ENCODE measurements at regions not wholly inside any gene's neighbourhood (a gene's known extent, or its start where the extent isn't known, plus 50 kb on each side); places are given as distances from the start of the nearest gene placed in this dataset.

GRCh38 chr12:46585854-46586621, 213.5 kb upstream of the SLC38A2 start:
- no peaks in the 10 kb centered on the region for H3K36me3 ChIP-seq (ENCODE audit: control insufficient read depth, insufficient read depth, low read length)
- peak overlapping the region; percentile 77 for H4K5ac ChIP-seq (ENCODE audit: low read depth, low read length)
- ATAC-seq (ENCODE audit: low read depth) (peak; percentile 91), DNase-seq (peak; percentile 92)
- H3K4me1 ChIP-seq (ENCODE audit: control insufficient read depth, insufficient read depth, low read length), result peaks cover 7% of the 10 kb centered on the region
- no TSS peak for BruUV-seq (replicated peaks)
- peak overlapping the region; percentile 91 for H2BK5ac ChIP-seq (ENCODE audit: low read depth, low read length, poor library complexity, severe bottlenecking)
- in situ Hi-C loops (cut with MboI; ENCODE audit: low sequenced_read_pairs), result no loop called here
- ChIA-PET CTCF (no interaction called here), POLR2A (ENCODE audit: unreplicated experiment) (no interaction called here)
- H3K9ac ChIP-seq (ENCODE audit: low read depth, low read length), result 0 out of 2 replicates have a peak overlapping the region, but pooled peaks have one; percentile 39
- H3K18ac ChIP-seq (ENCODE audit: low read depth, low read length), result peak overlapping the region; percentile 66
- no peak overlapping the region for H3K4me3 ChIP-seq (ENCODE audit: insufficient read depth, low read depth, low read length)
- peak overlapping the region; percentile 88 for H4K91ac ChIP-seq (ENCODE audit: insufficient read depth, low read depth, low read length)
- H4K20me1 ChIP-seq (ENCODE audit: insufficient read depth, low read length), result no peaks in the 10 kb centered on the region
- 0 out of 2 replicates have a peak overlapping the region, but pooled peaks have one; percentile 17 for H3K56ac ChIP-seq (ENCODE audit: extremely low read depth, insufficient read depth, low read length)
- peak overlapping the region; percentile 91 for H2BK20ac ChIP-seq (ENCODE audit: low read depth, low read length)
- intact Hi-C loops (cut with micrococcal nuclease), result loop anchor here (2.0 kb wide), 1 partner anchor 29 kb away; no protein-coding TSS in a partner anchor
- H3K79me1 ChIP-seq (ENCODE audit: low read depth in 1 of 2, low read length in 2 of 2), result peaks cover 0 to 3% of the 10 kb centered on the region in 2 experiments; a peak in 1 of 4 replicates
- H2BK120ac ChIP-seq (ENCODE audit: low read depth, low read length), result peak overlapping the region; percentile 93
- peak overlapping the region; percentile 92 for H3K4ac ChIP-seq (ENCODE audit: low read depth, low read length)
- H2AK9ac ChIP-seq (replicated peaks; ENCODE audit: low read depth, low read length, poor library complexity), result peak overlapping the region; percentile 81
- peak overlapping the region; percentile 90 for H3K14ac ChIP-seq (replicated peaks; ENCODE audit: low read depth, low read length)
- TF ChIP-seq USF2 (IDR thresholded peaks at IDR 0.05; ENCODE audit: low read depth, low read length) (no peak), ELK1 (IDR thresholded peaks at IDR 0.05; ENCODE audit: borderline replicate concordance, low read depth, low read length) (no peak), CHD1 (IDR thresholded peaks at IDR 0.05; ENCODE audit: low read depth, low read length) (no peak), CEBPB (IDR thresholded peaks at IDR 0.05; ENCODE audit: low read depth, low read length) (no peak), POLR2A (IDR thresholded peaks at IDR 0.05; ENCODE audit: low read depth, low read length) (no peak), RAD21 (IDR thresholded peaks at IDR 0.05; ENCODE audit: low read length) (peak; percentile 20; the same call in 1 of the 2 replicates)
- 100% methylated on average over 2 of the region's 7 CpGs; no CpG with 5 or more reads in 1 of the 2 experiments for WGBS, 2 experiments (ENCODE audit: extremely low coverage in 2 of 2, insufficient read length in 1 of 2)
- H3K9me3 ChIP-seq (ENCODE audit: control insufficient read depth, insufficient read depth, low read length), result no peaks in the 10 kb centered on the region; the same call in 1 of the 2 replicates
- H2BK15ac ChIP-seq (ENCODE audit: low read depth, low read length), result peak overlapping the region; percentile 92; the same call in 2 of the 3 replicates
- H3K27me3 ChIP-seq (ENCODE audit: control insufficient read depth, insufficient read depth, low read length), result no peaks in the 10 kb centered on the region
- peaks cover 4% of the 10 kb centered on the region for H3K9me1 ChIP-seq (ENCODE audit: insufficient read depth, low read length)
- peak overlapping the region; percentile 31 to 86 for H4K8ac ChIP-seq (ENCODE audit: low read depth in 2 of 2, low read length in 2 of 2)
- H2AK5ac ChIP-seq (ENCODE audit: low read depth, low read length), result peak overlapping the region; percentile 88
- H2AFZ ChIP-seq (replicated peaks; ENCODE audit: low read length, poor library complexity), result peak overlapping the region; percentile 84
- H3K4me2 ChIP-seq (ENCODE audit: low read depth, low read length), result peak overlapping the region; percentile 11
- H3K23ac ChIP-seq (ENCODE audit: low read depth, low read length), result peak overlapping the region; percentile 41; the same call in 1 of the 2 replicates
- dilution Hi-C loops (cut with HindIII; ENCODE audit: low sequenced_read_pairs, unreplicated experiment), result no loop called here
- H3K27ac ChIP-seq (ENCODE audit: insufficient read depth, low read length), result peak overlapping the region; percentile 68

All from IMR-90 (cell line).